GM23338 (cell line): ENCODE measurements at regions not wholly inside any gene's neighbourhood (a gene's known extent, or its start where the extent isn't known, plus 50 kb on each side); places are given as distances from the start of the nearest gene placed in this dataset.

Experiments
- ATAC-seq: fragments of 200-7000 bp; cut with Tn5 transposase; 3 replicates; pipeline ENCODE4 v1.9.1; 2020
- DNase-seq: peaks from one replicate; pipeline ENCODE4 v3.0.0-alpha.2; 2015; ENCODE audit warnings: low spot score
- H2AFZ ChIP-seq: fragments of 200-600 bp; sonication (generic); 2 replicates; pipeline ENCODE4 v1.8.0; 2016; ENCODE audit warnings: antibody characterized with exemption, mild to moderate bottlenecking, moderate library complexity
- H3F3A ChIP-seq: fragments of 200-600 bp; sonication (generic); replicated peaks from 2 replicates; pipeline ENCODE4 v1.8.0; 2017; ENCODE audit warnings: antibody characterized with exemption, mixed run types, low read depth
- H3K27ac ChIP-seq: fragments of 200-600 bp; sonication (generic); 2 replicates; pipeline ENCODE4 v1.6.1; 2016; ENCODE audit warnings: low read depth
- H3K27me3 ChIP-seq: fragments of 200-600 bp; sonication (generic); 2 replicates; pipeline ENCODE4 v1.8.0; 2016; ENCODE audit warnings: mild to moderate bottlenecking, mixed run types, moderate library complexity; ENCODE audit not compliant: insufficient read depth
- H3K36me3 ChIP-seq: fragments of 200-600 bp; sonication (generic); 2 replicates; pipeline ENCODE4 v1.8.0; 2016; ENCODE audit warnings: mild to moderate bottlenecking; ENCODE audit not compliant: insufficient read depth
- H3K4me1 ChIP-seq: fragments of 200-600 bp; sonication (generic); 2 replicates; pipeline ENCODE4 v1.8.0; 2016; ENCODE audit warnings: mild to moderate bottlenecking, moderate library complexity; ENCODE audit not compliant: insufficient read depth
- H3K4me2 ChIP-seq: fragments of 200-600 bp; sonication (generic); 2 replicates; pipeline ENCODE4 v1.7.1; 2017; ENCODE audit warnings: mixed run types
- H3K4me3 ChIP-seq: fragments of 200-600 bp; sonication (generic); 2 replicates; pipeline ENCODE4 v1.6.1; 2016; ENCODE audit warnings: mixed run types
- H3K79me2 ChIP-seq: fragments of 200-600 bp; sonication (generic); replicated peaks from 2 replicates; pipeline ENCODE4 v1.8.0; 2017; ENCODE audit warnings: mild to moderate bottlenecking; ENCODE audit not compliant: insufficient read depth
- H3K9me2 ChIP-seq: fragments of 200-600 bp; sonication (generic); 2 replicates; pipeline ENCODE4 v1.8.0; 2017; ENCODE audit not compliant: insufficient read depth
- H4K20me1 ChIP-seq: fragments of 200-600 bp; sonication (generic); replicated peaks from 2 replicates; pipeline ENCODE4 v1.8.0; 2017; ENCODE audit warnings: mild to moderate bottlenecking; ENCODE audit not compliant: insufficient read depth
- H3K27ac Mint-ChIP-seq: 2 replicates; pipeline ENCODE4 v1.8.0; 2020; ENCODE audit warnings: inconsistent platforms, mild to moderate bottlenecking, moderate library complexity, mixed read lengths
- H3K27me3 Mint-ChIP-seq: 3 replicates; pipeline ENCODE4 v1.8.0; 2022; ENCODE audit warnings: low read depth, mild to moderate bottlenecking, moderate library complexity, mixed read lengths, inconsistent platforms; ENCODE audit not compliant: insufficient read depth, poor library complexity
- H3K36me3 Mint-ChIP-seq: 3 replicates; pipeline ENCODE4 v1.8.0; 2021; ENCODE audit warnings: low read depth, mild to moderate bottlenecking, inconsistent platforms, moderate library complexity, mixed read lengths
- H3K4me1 Mint-ChIP-seq: 3 replicates; pipeline ENCODE4 v1.8.0; 2020; ENCODE audit warnings: mild to moderate bottlenecking, inconsistent platforms, mixed read lengths
- H3K4me3 Mint-ChIP-seq: 3 replicates; pipeline ENCODE4 v1.8.0; 2021; ENCODE audit warnings: moderate library complexity, mild to moderate bottlenecking, inconsistent platforms, mixed read lengths
- H3K9me3 Mint-ChIP-seq: 3 replicates; pipeline ENCODE4 v1.8.0; 2020; ENCODE audit warnings: moderate library complexity, mild to moderate bottlenecking, inconsistent platforms, mixed read lengths
- EZH2 ChIP-seq: fragments of 200-600 bp; sonication (generic); IDR thresholded peaks from one replicate; pipeline ENCODE4 v1.8.0; 2017; ENCODE audit warnings: antibody characterized with exemption, mild to moderate bottlenecking, low read depth; ENCODE audit not compliant: unreplicated experiment
- EZH2phosphoT487 ChIP-seq: fragments of 200-600 bp; sonication (generic); IDR thresholded peaks from one replicate; pipeline ENCODE4 v1.8.1; 2018; ENCODE audit warnings: antibody characterized with exemption; ENCODE audit not compliant: unreplicated experiment
- JUNB ChIP-seq: IDR thresholded peaks from one replicate; pipeline ENCODE4 v1.6.1; 2016; ENCODE audit warnings: antibody characterized with exemption; ENCODE audit not compliant: unreplicated experiment
- NANOG ChIP-seq: IDR thresholded peaks from 2 replicates; pipeline ENCODE4 v1.6.1; 2016; ENCODE audit warnings: antibody characterized with exemption, borderline replicate concordance
- POLR2AphosphoS5 ChIP-seq: IDR thresholded peaks from 2 replicates; pipeline ENCODE4 v1.6.1; 2016; ENCODE audit warnings: antibody characterized with exemption, low read depth
- TF ChIP-seq, protein P1 (sequence below): fragments of 250-450 bp; sonication (Bioruptor Pico); IDR thresholded peaks from 2 replicates; pipeline ENCODE4 v1.5.0; 2020; ENCODE audit warnings: mild to moderate bottlenecking, moderate library complexity
- TF ChIP-seq, protein P2 (sequence below): IDR thresholded peaks from 2 replicates; pipeline ENCODE4 v1.6.1; 2016; ENCODE audit warnings: antibody characterized with exemption

DNA sequence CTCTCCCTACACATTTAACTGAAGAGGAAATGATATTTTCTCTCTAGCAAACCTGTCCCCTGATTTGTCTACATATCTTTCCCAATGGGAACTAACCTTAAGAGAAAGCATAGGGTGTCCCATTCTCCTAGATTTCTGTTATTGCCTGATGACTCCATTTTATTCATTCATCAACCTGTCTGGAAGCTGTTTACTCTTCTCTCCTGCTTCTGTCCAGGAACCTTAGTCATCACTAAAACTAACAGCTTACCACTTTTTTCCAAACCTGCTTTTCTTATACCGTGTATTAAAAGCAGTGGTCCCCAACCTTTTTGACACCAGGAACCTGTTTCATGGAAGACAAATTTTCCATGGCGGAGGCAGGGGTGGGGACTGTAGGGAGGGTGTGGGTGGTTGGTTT is 473.3 kb upstream of the PCDH15 start (continued):
- TF ChIP-seq, protein P1, sequence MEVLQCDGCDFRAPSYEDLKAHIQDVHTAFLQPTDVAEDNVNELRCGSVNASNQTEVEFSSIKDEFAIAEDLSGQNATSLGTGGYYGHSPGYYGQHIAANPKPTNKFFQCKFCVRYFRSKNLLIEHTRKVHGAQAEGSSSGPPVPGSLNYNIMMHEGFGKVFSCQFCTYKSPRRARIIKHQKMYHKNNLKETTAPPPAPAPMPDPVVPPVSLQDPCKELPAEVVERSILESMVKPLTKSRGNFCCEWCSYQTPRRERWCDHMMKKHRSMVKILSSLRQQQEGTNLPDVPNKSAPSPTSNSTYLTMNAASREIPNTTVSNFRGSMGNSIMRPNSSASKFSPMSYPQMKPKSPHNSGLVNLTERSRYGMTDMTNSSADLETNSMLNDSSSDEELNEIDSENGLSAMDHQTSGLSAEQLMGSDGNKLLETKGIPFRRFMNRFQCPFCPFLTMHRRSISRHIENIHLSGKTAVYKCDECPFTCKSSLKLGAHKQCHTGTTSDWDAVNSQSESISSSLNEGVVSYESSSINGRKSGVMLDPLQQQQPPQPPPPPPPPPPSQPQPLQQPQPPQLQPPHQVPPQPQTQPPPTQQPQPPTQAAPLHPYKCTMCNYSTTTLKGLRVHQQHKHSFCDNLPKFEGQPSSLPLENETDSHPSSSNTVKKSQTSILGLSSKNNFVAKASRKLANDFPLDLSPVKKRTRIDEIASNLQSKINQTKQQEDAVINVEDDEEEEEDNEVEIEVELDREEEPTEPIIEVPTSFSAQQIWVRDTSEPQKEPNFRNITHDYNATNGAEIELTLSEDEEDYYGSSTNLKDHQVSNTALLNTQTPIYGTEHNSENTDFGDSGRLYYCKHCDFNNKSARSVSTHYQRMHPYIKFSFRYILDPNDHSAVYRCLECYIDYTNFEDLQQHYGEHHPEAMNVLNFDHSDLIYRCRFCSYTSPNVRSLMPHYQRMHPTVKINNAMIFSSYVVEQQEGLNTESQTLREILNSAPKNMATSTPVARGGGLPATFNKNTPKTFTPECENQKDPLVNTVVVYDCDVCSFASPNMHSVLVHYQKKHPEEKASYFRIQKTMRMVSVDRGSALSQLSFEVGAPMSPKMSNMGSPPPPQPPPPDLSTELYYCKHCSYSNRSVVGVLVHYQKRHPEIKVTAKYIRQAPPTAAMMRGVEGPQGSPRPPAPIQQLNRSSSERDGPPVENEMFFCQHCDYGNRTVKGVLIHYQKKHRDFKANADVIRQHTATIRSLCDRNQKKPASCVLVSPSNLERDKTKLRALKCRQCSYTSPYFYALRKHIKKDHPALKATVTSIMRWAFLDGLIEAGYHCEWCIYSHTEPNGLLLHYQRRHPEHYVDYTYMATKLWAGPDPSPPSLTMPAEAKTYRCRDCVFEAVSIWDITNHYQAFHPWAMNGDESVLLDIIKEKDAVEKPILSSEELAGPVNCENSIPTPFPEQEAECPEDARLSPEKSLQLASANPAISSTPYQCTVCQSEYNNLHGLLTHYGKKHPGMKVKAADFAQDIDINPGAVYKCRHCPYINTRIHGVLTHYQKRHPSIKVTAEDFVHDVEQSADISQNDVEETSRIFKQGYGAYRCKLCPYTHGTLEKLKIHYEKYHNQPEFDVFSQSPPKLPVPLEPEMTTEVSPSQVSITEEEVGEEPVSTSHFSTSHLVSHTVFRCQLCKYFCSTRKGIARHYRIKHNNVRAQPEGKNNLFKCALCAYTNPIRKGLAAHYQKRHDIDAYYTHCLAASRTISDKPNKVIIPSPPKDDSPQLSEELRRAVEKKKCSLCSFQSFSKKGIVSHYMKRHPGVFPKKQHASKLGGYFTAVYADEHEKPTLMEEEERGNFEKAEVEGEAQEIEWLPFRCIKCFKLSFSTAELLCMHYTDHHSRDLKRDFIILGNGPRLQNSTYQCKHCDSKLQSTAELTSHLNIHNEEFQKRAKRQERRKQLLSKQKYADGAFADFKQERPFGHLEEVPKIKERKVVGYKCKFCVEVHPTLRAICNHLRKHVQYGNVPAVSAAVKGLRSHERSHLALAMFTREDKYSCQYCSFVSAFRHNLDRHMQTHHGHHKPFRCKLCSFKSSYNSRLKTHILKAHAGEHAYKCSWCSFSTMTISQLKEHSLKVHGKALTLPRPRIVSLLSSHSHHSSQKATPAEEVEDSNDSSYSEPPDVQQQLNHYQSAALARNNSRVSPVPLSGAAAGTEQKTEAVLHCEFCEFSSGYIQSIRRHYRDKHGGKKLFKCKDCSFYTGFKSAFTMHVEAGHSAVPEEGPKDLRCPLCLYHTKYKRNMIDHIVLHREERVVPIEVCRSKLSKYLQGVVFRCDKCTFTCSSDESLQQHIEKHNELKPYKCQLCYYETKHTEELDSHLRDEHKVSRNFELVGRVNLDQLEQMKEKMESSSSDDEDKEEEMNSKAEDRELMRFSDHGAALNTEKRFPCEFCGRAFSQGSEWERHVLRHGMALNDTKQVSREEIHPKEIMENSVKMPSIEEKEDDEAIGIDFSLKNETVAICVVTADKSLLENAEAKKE (CRISPR knock-in tag), result no peak

- Histone ChIP-seq H3K36me3 (no peaks in the 10 kb centered on the region), H3K9me2 (no peaks in the 10 kb centered on the region), H3K4me3 (no peak overlapping the region), H3K4me1 (no peaks in the 10 kb centered on the region), H3K27me3 (no peaks in the 10 kb centered on the region), H3K27ac (no peak overlapping the region), H3K79me2 (no peaks in the 10 kb centered on the region), H3K4me2 (no peak overlapping the region), H2AFZ (no peak overlapping the region), H4K20me1 (no peaks in the 10 kb centered on the region), H3F3A (no peaks in the 10 kb centered on the region)
- H3K4me3 Mint-ChIP-seq, result no peak overlapping the region
- H3K36me3 Mint-ChIP-seq, result no peaks in the 10 kb centered on the region
- H3K27ac Mint-ChIP-seq, result no peak overlapping the region
- ATAC-seq, result no peak
- H3K4me1 Mint-ChIP-seq, result no peaks in the 10 kb centered on the region
- no peaks in the 10 kb centered on the region for H3K9me3 Mint-ChIP-seq
- peaks cover 2% of the 10 kb centered on the region for H3K27me3 Mint-ChIP-seq
- DNase-seq, result no peak
- TF ChIP-seq, protein P2, sequence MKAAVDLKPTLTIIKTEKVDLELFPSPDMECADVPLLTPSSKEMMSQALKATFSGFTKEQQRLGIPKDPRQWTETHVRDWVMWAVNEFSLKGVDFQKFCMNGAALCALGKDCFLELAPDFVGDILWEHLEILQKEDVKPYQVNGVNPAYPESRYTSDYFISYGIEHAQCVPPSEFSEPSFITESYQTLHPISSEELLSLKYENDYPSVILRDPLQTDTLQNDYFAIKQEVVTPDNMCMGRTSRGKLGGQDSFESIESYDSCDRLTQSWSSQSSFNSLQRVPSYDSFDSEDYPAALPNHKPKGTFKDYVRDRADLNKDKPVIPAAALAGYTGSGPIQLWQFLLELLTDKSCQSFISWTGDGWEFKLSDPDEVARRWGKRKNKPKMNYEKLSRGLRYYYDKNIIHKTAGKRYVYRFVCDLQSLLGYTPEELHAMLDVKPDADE, result no peak
- TF ChIP-seq POLR2AphosphoS5 (no peak), EZH2phosphoT487 (no peak), EZH2 (no peak), JUNB (no peak), NANOG (no peak)
- TF ChIP-seq, protein P1 (CRISPR knock-in tag), result no peak
These were observed 472.9 kb upstream of the PCDH15 start for GRCh38 chr10:55273946-55274345.
